ENCODE measurements at regions not wholly inside any gene's neighbourhood (a gene's known extent, or its start where the extent isn't known, plus 50 kb on each side); places are given as distances from the start of the nearest gene placed in this dataset.

DNA sequence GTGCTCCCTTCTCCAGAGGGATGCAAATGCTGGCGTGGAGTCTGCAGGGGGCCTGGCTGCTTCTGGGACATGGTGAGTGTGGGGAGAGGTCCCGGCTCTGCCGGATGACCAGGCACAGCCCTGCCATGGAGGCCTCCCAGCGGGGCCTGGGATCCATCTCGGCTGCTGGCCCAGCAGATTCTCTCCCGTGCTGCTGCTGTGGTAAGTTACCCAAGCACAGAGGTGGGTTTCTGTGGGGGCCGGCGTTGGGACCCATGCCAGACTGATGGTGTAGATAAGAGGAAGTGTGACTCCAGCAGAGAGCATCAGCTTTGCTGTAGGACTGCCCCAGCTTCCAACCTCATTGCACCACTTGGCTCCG is 147.5 kb upstream of the B3GAT1 start:
- no peaks in the 10 kb centered on the region for H3K36me3 ChIP-seq (ENCODE audit: control insufficient read depth in 1 of 2, insufficient read depth in 2 of 2, low read length in 2 of 2)
- no peak overlapping the region for H3K4me3 ChIP-seq (replicated peaks in 1 of 2; ENCODE audit: low read depth in 1 of 2, low read length in 2 of 2)
- no peak overlapping the region for H3K4me2 ChIP-seq (ENCODE audit: low read length)
- no peak overlapping the region for H3K9ac ChIP-seq (ENCODE audit: low read length)
- no peaks in the 10 kb centered on the region for H3K9me3 ChIP-seq (ENCODE audit: control insufficient read depth in 1 of 2, insufficient read depth in 1 of 2, low read depth in 1 of 2, low read length in 2 of 2)
- DNase-seq (ENCODE audit: low read depth, low spot score), result no peak
- no peaks in the 10 kb centered on the region for H3K79me2 ChIP-seq (ENCODE audit: insufficient read depth, low read length)
- H3K4me1 ChIP-seq (ENCODE audit: control insufficient read depth in 1 of 2, insufficient read depth in 2 of 2, low read length in 2 of 2), result no peaks in the 10 kb centered on the region
- no TSS peak for BruUV-seq (replicated peaks)
- no peaks in the 10 kb centered on the region for H3K27me3 ChIP-seq (ENCODE audit: insufficient read depth, low read length)
- ChIA-PET RAD21 (ENCODE audit: low non-redundant PET in 1 of 2, low total read pairs in 2 of 2, uncharacterized antibody in 2 of 2, unreplicated experiment in 2 of 2) (no interaction called here), POLR2A (no interaction called here), CTCF (interaction anchor here (1.1 kb wide), 1 partner anchor 166 kb away, joined by 3 read pairs; no protein-coding TSS in a partner anchor)
- intact Hi-C loops (cut with micrococcal nuclease), result no loop called here
- no peak overlapping the region for H2AFZ ChIP-seq (ENCODE audit: low read depth, low read length, poor library complexity, severe bottlenecking)
- H3K27ac ChIP-seq (ENCODE audit: low read depth, low read length), result no peak overlapping the region
- H4K20me1 ChIP-seq (ENCODE audit: insufficient read depth), result no peaks in the 10 kb centered on the region
- ATAC-seq, result no peak
- H3K9me2 ChIP-seq (ENCODE audit: insufficient read depth), result no peaks in the 10 kb centered on the region
- TF ChIP-seq ZNF274 (IDR thresholded peaks at IDR 0.05; ENCODE audit: low read depth, low read length) (no peak), ZFX (IDR thresholded peaks at IDR 0.05) (no peak), POLR2AphosphoS5 (IDR thresholded peaks at IDR 0.05; ENCODE audit: low read depth, low read length) (no peak), SIN3A (IDR thresholded peaks at IDR 0.05; ENCODE audit: low read depth) (no peak), YY1 (IDR thresholded peaks at IDR 0.05; ENCODE audit: extremely low read depth, insufficient replicate concordance, low read depth, low read length) (no peak)
- TF ChIP-seq, protein P1, sequence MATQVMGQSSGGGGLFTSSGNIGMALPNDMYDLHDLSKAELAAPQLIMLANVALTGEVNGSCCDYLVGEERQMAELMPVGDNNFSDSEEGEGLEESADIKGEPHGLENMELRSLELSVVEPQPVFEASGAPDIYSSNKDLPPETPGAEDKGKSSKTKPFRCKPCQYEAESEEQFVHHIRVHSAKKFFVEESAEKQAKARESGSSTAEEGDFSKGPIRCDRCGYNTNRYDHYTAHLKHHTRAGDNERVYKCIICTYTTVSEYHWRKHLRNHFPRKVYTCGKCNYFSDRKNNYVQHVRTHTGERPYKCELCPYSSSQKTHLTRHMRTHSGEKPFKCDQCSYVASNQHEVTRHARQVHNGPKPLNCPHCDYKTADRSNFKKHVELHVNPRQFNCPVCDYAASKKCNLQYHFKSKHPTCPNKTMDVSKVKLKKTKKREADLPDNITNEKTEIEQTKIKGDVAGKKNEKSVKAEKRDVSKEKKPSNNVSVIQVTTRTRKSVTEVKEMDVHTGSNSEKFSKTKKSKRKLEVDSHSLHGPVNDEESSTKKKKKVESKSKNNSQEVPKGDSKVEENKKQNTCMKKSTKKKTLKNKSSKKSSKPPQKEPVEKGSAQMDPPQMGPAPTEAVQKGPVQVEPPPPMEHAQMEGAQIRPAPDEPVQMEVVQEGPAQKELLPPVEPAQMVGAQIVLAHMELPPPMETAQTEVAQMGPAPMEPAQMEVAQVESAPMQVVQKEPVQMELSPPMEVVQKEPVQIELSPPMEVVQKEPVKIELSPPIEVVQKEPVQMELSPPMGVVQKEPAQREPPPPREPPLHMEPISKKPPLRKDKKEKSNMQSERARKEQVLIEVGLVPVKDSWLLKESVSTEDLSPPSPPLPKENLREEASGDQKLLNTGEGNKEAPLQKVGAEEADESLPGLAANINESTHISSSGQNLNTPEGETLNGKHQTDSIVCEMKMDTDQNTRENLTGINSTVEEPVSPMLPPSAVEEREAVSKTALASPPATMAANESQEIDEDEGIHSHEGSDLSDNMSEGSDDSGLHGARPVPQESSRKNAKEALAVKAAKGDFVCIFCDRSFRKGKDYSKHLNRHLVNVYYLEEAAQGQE (IDR thresholded peaks at IDR 0.05; ENCODE audit: low read depth), result no peak

All from HCT116 (cell line).